Mesenchymal stem cell (in vitro differentiated cells and primary cell): ENCODE measurements at regions not wholly inside any gene's neighbourhood (a gene's known extent, or its start where the extent isn't known, plus 50 kb on each side); places are given as distances from the start of the nearest gene placed in this dataset.

Source experiments
- DNase-seq: peaks from one replicate; pipeline ENCODE4 v3.0.0-alpha.2; 2013
- H2AFZ ChIP-seq: one replicate; pipeline ENCODE4 v1.6.1; 2013; ENCODE audit warnings: low read depth, mild to moderate bottlenecking, control low read depth, inconsistent platforms, low read length, moderate library complexity
- H2AK5ac ChIP-seq: 2 replicates; pipeline ENCODE4 v1.6.1; 2013; ENCODE audit warnings: low read length, moderate library complexity, mild to moderate bottlenecking, inconsistent platforms; ENCODE audit not compliant: severe bottlenecking
- H2BK120ac ChIP-seq: one replicate; pipeline ENCODE4 v1.6.1; 2013; ENCODE audit warnings: low read depth, mild to moderate bottlenecking, inconsistent platforms, low read length, moderate library complexity
- H2BK12ac ChIP-seq, 2 experiments: one replicate each; pipeline ENCODE4 v1.6.1; 2013; ENCODE audit warnings: inconsistent platforms in 2 of 2, low read length in 2 of 2, mild to moderate bottlenecking in 2 of 2, moderate library complexity in 2 of 2, control low read depth in 1 of 2
- H2BK15ac ChIP-seq: one replicate; pipeline ENCODE4 v1.6.1; 2013; ENCODE audit warnings: mild to moderate bottlenecking, low read depth, inconsistent platforms; ENCODE audit not compliant: poor library complexity, severe bottlenecking
- H2BK5ac ChIP-seq: 2 replicates; pipeline ENCODE4 v1.6.1; 2013; ENCODE audit warnings: low read depth, mild to moderate bottlenecking, low read length, control low read depth, inconsistent platforms; ENCODE audit not compliant: poor library complexity, severe bottlenecking
- H3K14ac ChIP-seq, 2 experiments: one replicate each; pipeline ENCODE4 v1.6.1; 2013; ENCODE audit warnings: inconsistent platforms in 2 of 2, low read length in 2 of 2, control low read depth in 1 of 2, mild to moderate bottlenecking in 1 of 2, moderate library complexity in 1 of 2
- H3K18ac ChIP-seq, 2 experiments: one replicate each; pipeline ENCODE4 v1.6.1; 2013; ENCODE audit warnings: inconsistent platforms in 2 of 2, low read length in 2 of 2, control low read depth in 1 of 2, low read depth in 1 of 2, mild to moderate bottlenecking in 1 of 2
- H3K23ac ChIP-seq, 2 experiments: one replicate each; pipeline ENCODE4 v1.6.1; 2013; ENCODE audit warnings: inconsistent platforms in 2 of 2, low read length in 2 of 2, mild to moderate bottlenecking in 2 of 2, moderate library complexity in 2 of 2, control low read depth in 1 of 2
- H3K27ac ChIP-seq: 2 replicates; pipeline ENCODE4 v1.5.1; 2013; ENCODE audit warnings: mild to moderate bottlenecking, moderate library complexity, low read length, control low read depth, inconsistent platforms; ENCODE audit not compliant: poor library complexity, severe bottlenecking
- H3K27me3 ChIP-seq, 2 experiments: 2 replicates each; pipeline versions ENCODE4 v1.6.1 to v1.7.0; 2013; ENCODE audit warnings: low read length in 2 of 2, mild to moderate bottlenecking in 2 of 2, moderate library complexity in 2 of 2, control low read depth in 1 of 2, inconsistent platforms in 1 of 2; ENCODE audit not compliant: control insufficient read depth in 1 of 2, insufficient read depth in 1 of 2
- H3K36me3 ChIP-seq, 2 experiments: 2 replicates each; pipeline versions ENCODE4 v1.6.1 to v1.7.0; 2013; ENCODE audit warnings: low read length in 2 of 2, control low read depth in 1 of 2, inconsistent platforms in 1 of 2, low read depth in 1 of 2, mild to moderate bottlenecking in 1 of 2; ENCODE audit not compliant: insufficient read depth in 2 of 2, control insufficient read depth in 1 of 2
- H3K4ac ChIP-seq, 2 experiments: one replicate each; pipeline ENCODE4 v1.6.1; 2013; ENCODE audit warnings: inconsistent platforms in 2 of 2, low read length in 2 of 2, mild to moderate bottlenecking in 2 of 2, moderate library complexity in 2 of 2, control low read depth in 1 of 2, low read depth in 1 of 2
- H3K4me1 ChIP-seq: 2 replicates; pipeline ENCODE4 v1.6.1; 2013; ENCODE audit warnings: low read depth, low read length, control low read depth; ENCODE audit not compliant: control insufficient read depth, insufficient read depth
- H3K4me2 ChIP-seq: 2 replicates; pipeline ENCODE4 v1.6.1; 2013; ENCODE audit warnings: low read length, mild to moderate bottlenecking, inconsistent platforms; ENCODE audit not compliant: poor library complexity, severe bottlenecking
- H3K4me3 ChIP-seq, 2 experiments: 2 replicates each; pipeline versions ENCODE4 v1.5.1 to v1.7.0; 2013; ENCODE audit warnings: low read length in 2 of 2, mild to moderate bottlenecking in 2 of 2, control low read depth in 1 of 2, low read depth in 1 of 2; ENCODE audit not compliant: insufficient read depth in 1 of 2
- H3K79me1 ChIP-seq: replicated peaks from 2 replicates; pipeline ENCODE4 v1.6.1; 2013; ENCODE audit warnings: mild to moderate bottlenecking, control low read depth, low read length, inconsistent platforms; ENCODE audit not compliant: poor library complexity, severe bottlenecking
- H3K9ac ChIP-seq: 2 replicates; pipeline ENCODE4 v1.7.0; 2013; ENCODE audit warnings: mild to moderate bottlenecking, low read length, moderate library complexity
- H3K9me3 ChIP-seq: 2 replicates; pipeline ENCODE4 v1.7.0; 2013; ENCODE audit warnings: mild to moderate bottlenecking, low read length; ENCODE audit not compliant: control insufficient read depth
- H4K8ac ChIP-seq: one replicate; pipeline ENCODE4 v1.6.1; 2013; ENCODE audit warnings: inconsistent platforms, mild to moderate bottlenecking, low read length, moderate library complexity
- H4K91ac ChIP-seq: one replicate; pipeline ENCODE4 v1.6.1; 2013; ENCODE audit warnings: mild to moderate bottlenecking, low read length, inconsistent platforms
- WGBS: methylation state at CpG from one replicate; pipeline ENCODE4 v1.1.7; 2013; ENCODE audit warnings: mixed read lengths; 5-methylcytosine and 5-hydroxymethylcytosine counted together

- no peak overlapping the region for H3K4me3 ChIP-seq
- DNase-seq, result no peak
- peaks cover 13% of the 10 kb centered on the region for H3K9me3 ChIP-seq
- H2BK15ac ChIP-seq, result no peak overlapping the region
- no peak overlapping the region for H2BK12ac ChIP-seq
- H3K18ac ChIP-seq, result no peak overlapping the region
- no peak overlapping the region for H2BK5ac ChIP-seq
- no CpG with 5 or more reads among the region's 1 CpG for WGBS
- H3K9ac ChIP-seq, result no peak overlapping the region
- no peaks in the 10 kb centered on the region for H3K4me1 ChIP-seq
- no peak overlapping the region for H2AK5ac ChIP-seq
- no peak overlapping the region for H3K27ac ChIP-seq
- no peak overlapping the region for H3K23ac ChIP-seq
- no peak overlapping the region for H2BK120ac ChIP-seq
- no peaks in the 10 kb centered on the region for H3K36me3 ChIP-seq
- no peaks in the 10 kb centered on the region for H3K27me3 ChIP-seq
- H2AFZ ChIP-seq, result no peak overlapping the region
- no peak overlapping the region for H3K4me2 ChIP-seq
- no peak overlapping the region for H4K91ac ChIP-seq
- H3K79me1 ChIP-seq, result no peaks in the 10 kb centered on the region
- H3K4ac ChIP-seq, result no peak overlapping the region
- no peak overlapping the region for H3K14ac ChIP-seq
- no peak overlapping the region for H4K8ac ChIP-seq
Measured at GRCh38 chr13:54183166-54183565, 1154.6 kb downstream of the OLFM4 start.

GRCh38 chr13:54183728-54184127, 1155.1 kb downstream of the OLFM4 start:
- no peak overlapping the region for H4K8ac ChIP-seq

GRCh38 chr13:54184576-54184975, 1156.0 kb downstream of the OLFM4 start:
- H3K4ac ChIP-seq, result no peak overlapping the region
- H3K36me3 ChIP-seq, result no peaks in the 10 kb centered on the region
- H2AK5ac ChIP-seq, result no peak overlapping the region
- no peak overlapping the region for H4K91ac ChIP-seq
- H2BK12ac ChIP-seq, result no peak overlapping the region
- no peaks in the 10 kb centered on the region for H3K27me3 ChIP-seq
- no peak overlapping the region for H3K4me3 ChIP-seq
- H2BK15ac ChIP-seq, result no peak overlapping the region
- no peak overlapping the region for H2BK120ac ChIP-seq
- no peak overlapping the region for H3K18ac ChIP-seq
- no peak overlapping the region for H3K27ac ChIP-seq
- no peak overlapping the region for H3K4me2 ChIP-seq
- H3K4me1 ChIP-seq, result no peaks in the 10 kb centered on the region
- no peak overlapping the region for H2AFZ ChIP-seq
- DNase-seq, result no peak
- H4K8ac ChIP-seq, result no peak overlapping the region
- 89% methylated on average over 3 of the region's 4 CpGs for WGBS
- H3K79me1 ChIP-seq, result no peaks in the 10 kb centered on the region
- peaks cover 17% of the 10 kb centered on the region for H3K9me3 ChIP-seq
- H3K14ac ChIP-seq, result no peak overlapping the region
- H2BK5ac ChIP-seq, result no peak overlapping the region
- H3K9ac ChIP-seq, result no peak overlapping the region
- H3K23ac ChIP-seq, result no peak overlapping the region

More at GRCh38 chr13:54183728-54184127, 1155.1 kb downstream of the OLFM4 start:
- H3K79me1 ChIP-seq, result no peaks in the 10 kb centered on the region
- no peaks in the 10 kb centered on the region for H3K27me3 ChIP-seq
- no peaks in the 10 kb centered on the region for H3K4me1 ChIP-seq
- H3K4me2 ChIP-seq, result no peak overlapping the region
- peaks cover 17% of the 10 kb centered on the region for H3K9me3 ChIP-seq
- no peak overlapping the region for H3K4ac ChIP-seq
- no peak overlapping the region for H3K27ac ChIP-seq
- 94% methylated on average over 3 of the region's 6 CpGs for WGBS
- no peak overlapping the region for H2AFZ ChIP-seq
- no peak overlapping the region for H2BK5ac ChIP-seq
- no peak overlapping the region for H4K91ac ChIP-seq
- H3K9ac ChIP-seq, result no peak overlapping the region
- no peak for DNase-seq
- no peak overlapping the region for H2BK120ac ChIP-seq
- no peaks in the 10 kb centered on the region for H3K36me3 ChIP-seq
- no peak overlapping the region for H2BK12ac ChIP-seq
- no peak overlapping the region for H2BK15ac ChIP-seq
- H3K4me3 ChIP-seq, result no peak overlapping the region
- no peak overlapping the region for H3K14ac ChIP-seq
- no peak overlapping the region for H2AK5ac ChIP-seq
- H3K18ac ChIP-seq, result no peak overlapping the region
- no peak overlapping the region for H3K23ac ChIP-seq

GRCh38 chr13:54185101-54185500, 1156.5 kb downstream of the OLFM4 start:
- no peak for DNase-seq
- no peak overlapping the region for H3K4me3 ChIP-seq
- no peak overlapping the region for H2AK5ac ChIP-seq
- H2BK12ac ChIP-seq, result no peak overlapping the region
- no peak overlapping the region for H2AFZ ChIP-seq
- H3K4me2 ChIP-seq, result no peak overlapping the region
- H3K36me3 ChIP-seq, result no peaks in the 10 kb centered on the region
- no peak overlapping the region for H3K9ac ChIP-seq
- no peak overlapping the region for H3K4ac ChIP-seq
- peaks cover 17% of the 10 kb centered on the region for H3K9me3 ChIP-seq
- no peak overlapping the region for H3K23ac ChIP-seq
- H2BK120ac ChIP-seq, result no peak overlapping the region
- H4K91ac ChIP-seq, result no peak overlapping the region
- no peak overlapping the region for H2BK5ac ChIP-seq
- H3K4me1 ChIP-seq, result no peaks in the 10 kb centered on the region
- H3K27me3 ChIP-seq, result no peaks in the 10 kb centered on the region
- no peak overlapping the region for H2BK15ac ChIP-seq
- H4K8ac ChIP-seq, result no peak overlapping the region
- no peak overlapping the region for H3K14ac ChIP-seq
- H3K79me1 ChIP-seq, result no peaks in the 10 kb centered on the region
- no peak overlapping the region for H3K27ac ChIP-seq
- H3K18ac ChIP-seq, result no peak overlapping the region
- WGBS, result 71% methylated on average over 2 of the region's 2 CpGs
